IPS-15b (cell line): ENCODE measurements at regions not wholly inside any gene's neighbourhood (a gene's known extent, or its start where the extent isn't known, plus 50 kb on each side); places are given as distances from the start of the nearest gene placed in this dataset.

Experiments used
- H3K27me3 ChIP-seq: one replicate; pipeline ENCODE4 v1.6.1; 2013; ENCODE audit warnings: low read length; ENCODE audit not compliant: control insufficient read depth, insufficient read depth
- H3K36me3 ChIP-seq: one replicate; pipeline ENCODE4 v1.6.1; 2013; ENCODE audit warnings: low read length; ENCODE audit not compliant: control insufficient read depth, insufficient read depth
- H3K4me1 ChIP-seq: one replicate; pipeline ENCODE4 v1.6.1; 2013; ENCODE audit warnings: mild to moderate bottlenecking, low read length; ENCODE audit not compliant: control insufficient read depth, insufficient read depth
- H3K4me3 ChIP-seq: one replicate; pipeline ENCODE4 v1.5.1; 2013; ENCODE audit warnings: low read depth, low read length
- H3K9ac ChIP-seq: one replicate; pipeline ENCODE4 v1.6.1; 2013; ENCODE audit warnings: low read depth, mild to moderate bottlenecking, low read length
- H3K9me3 ChIP-seq: one replicate; pipeline ENCODE4 v1.6.1; 2013; ENCODE audit warnings: mild to moderate bottlenecking, low read length; ENCODE audit not compliant: control insufficient read depth, insufficient read depth

DNA sequence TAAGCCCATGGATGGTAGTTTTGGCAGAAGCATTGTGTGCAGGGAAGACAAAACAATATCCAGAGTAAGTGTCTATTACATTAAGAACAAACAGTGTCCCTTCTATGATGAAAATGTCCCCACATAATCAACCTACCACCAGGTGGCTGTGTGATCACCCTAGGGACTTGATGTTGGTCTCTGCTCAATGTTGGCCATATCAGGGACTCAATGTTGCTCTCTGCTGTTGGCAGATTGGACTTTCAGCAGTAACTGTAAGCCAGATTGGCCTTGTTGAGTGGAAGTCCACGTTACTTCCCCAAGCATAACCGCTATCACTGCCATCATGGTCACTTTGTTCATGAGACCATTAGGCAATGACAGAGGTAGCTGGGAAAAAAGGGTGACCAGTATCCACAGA, 52.8 kb upstream of the PRSS3 start:
- H3K4me3 ChIP-seq, result no peak overlapping the region
- no peaks in the 10 kb centered on the region for H3K4me1 ChIP-seq
- H3K9me3 ChIP-seq, result no peaks in the 10 kb centered on the region
- no peaks in the 10 kb centered on the region for H3K36me3 ChIP-seq
- H3K9ac ChIP-seq, result no peak overlapping the region
- H3K27me3 ChIP-seq, result no peaks in the 10 kb centered on the region
